HG03354 (cell line): ENCODE measurements at regions not wholly inside any gene's neighbourhood (a gene's known extent, or its start where the extent isn't known, plus 50 kb on each side); places are given as distances from the start of the nearest gene placed in this dataset.
"Not testable (repeated sequence)": the region's sequence is repeated elsewhere in the genome, so short reads cannot be mapped to it uniquely, and the experiment has no call there.

Experiments used
- ATAC-seq: cut with Tn5 transposase; IDR thresholded peaks from one replicate; pipeline ENCODE4 v1.9.1; 2021; ENCODE audit warnings: mild to moderate bottlenecking; ENCODE audit not compliant: unreplicated experiment, poor library complexity, severe bottlenecking

DNA sequence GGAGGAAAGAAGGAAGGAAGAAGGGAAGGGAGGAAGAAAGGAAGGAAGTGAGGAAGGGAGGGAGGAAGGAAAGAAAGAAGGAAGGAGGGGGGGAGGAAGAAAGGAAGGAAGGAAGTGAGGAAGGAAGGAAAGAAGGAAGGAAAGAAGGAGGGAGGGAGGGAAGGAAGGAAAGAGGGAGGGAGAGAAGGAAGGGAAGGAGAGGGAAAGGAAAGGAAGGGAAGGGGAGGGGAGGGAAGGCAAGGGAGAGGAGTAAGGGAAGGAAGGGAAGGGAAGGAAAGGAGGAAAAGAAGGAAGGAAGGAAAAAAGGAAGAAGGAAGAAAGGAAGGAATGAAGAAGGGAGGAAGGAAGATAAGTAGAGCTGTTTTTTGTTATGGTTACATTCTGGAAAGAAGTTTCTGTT, 141.2 kb downstream of the LRRC3B start:
- no peak for ATAC-seq

- ATAC-seq: no peak
Observed at GRCh38 chr3:26766031-26766430, 143.5 kb downstream of the LRRC3B start.

DNA sequence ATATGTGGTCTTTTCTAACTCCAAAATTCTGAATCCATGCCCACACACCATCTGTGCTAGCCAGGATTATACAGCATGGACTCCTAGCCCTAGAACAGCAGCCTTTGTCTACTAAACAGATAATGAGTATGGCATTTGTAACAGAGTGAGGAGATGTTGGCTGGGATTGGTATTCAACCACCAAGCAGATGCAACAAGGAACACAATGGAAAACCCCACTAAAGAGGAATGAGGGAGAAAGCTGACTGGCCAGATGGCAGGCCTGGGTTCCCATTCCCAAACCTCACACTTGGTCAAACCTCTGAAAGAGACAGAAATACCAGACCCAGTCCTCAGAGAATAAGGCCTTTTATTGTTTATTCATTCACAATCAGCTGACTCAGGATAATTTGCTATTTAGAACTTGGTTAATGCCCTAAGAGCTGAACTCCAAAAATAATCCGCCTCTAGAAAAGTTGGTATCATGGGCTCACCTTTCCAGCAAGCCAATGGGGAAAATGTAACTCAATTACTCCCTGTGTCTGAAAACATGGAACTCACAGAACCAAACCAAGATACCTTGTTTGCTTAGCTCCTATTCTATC, 145.6 kb downstream of the LRRC3B start:
- ATAC-seq: no peak

DNA sequence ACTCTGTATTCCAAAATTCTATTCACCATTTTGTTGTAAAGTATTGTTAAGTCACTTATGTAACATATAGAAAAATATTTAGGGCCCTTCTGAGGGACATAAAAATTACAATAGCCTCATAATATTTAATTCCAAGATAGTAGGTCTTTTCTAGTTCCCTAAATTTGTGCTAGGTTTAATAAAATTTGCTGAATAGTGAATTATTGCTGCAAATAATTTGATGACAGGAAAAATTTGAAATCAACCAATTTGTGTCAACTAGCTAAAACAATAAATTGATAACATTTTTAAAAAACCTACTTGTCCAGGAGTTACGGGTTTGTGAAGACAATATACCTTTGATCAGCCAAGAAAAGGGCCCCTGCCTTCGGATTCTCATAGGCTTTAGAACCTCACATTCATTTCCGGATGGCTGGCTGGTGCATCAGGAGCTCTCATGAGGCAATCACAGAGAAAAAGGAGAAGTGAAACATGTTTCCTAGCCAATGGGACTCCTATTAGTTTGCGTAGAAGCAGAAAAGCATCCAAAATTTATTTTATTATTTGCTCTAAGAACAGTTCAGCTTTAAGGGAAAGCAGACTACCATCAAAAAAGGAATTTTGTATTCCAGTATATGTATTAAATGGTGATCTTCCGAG, 177.2 kb downstream of the LRRC3B start:
- ATAC-seq: no peak

GRCh38 chr3:26807272-26807671, 184.7 kb downstream of the LRRC3B start:
- ATAC-seq: no peak

- ATAC-seq: no peak
Observed at GRCh38 chr3:26825454-26825853, 202.9 kb downstream of the LRRC3B start.

DNA sequence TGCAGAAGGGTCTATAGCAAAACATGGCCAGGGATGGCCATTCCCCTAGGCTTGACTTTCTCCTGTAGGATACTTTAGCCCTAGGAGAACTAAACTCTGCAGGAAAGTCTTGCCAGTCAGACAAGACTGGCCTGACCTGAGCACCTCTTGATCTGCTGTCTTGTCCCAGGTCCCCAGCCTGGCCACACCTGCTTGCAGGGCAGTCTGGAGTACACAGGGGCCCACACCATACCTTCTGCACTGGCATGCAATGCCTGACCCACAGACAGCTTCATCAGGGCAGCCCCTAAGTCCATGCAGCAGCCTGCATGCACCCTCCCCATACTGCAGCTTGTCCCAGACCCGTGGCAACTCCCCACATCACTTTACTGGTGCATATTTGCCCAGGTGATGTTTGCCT, 204.6 kb downstream of the LRRC3B start:
- ATAC-seq: no peak

- ATAC-seq: no peak
Observed at GRCh38 chr3:26838026-26838425, 215.5 kb downstream of the LRRC3B start.

DNA sequence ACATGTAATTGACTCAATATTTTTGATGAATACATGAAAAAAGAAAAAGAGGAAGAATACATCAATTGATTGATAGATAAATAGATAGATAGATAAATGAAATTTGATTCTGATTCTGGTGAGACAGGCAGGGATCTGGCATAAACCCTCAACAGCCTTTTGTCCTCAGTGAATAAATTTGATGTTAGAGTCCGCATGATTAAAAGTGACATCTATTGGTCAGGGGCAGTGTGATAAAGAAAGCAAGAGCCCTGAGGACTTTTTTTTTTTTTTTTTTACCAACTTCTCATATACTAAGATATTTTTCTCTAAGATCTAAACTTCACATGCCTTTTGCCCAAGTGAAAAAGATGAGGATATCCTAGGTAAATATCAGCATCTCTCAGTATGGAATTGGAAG, 216.4 kb downstream of the LRRC3B start:
- no peak for ATAC-seq

DNA sequence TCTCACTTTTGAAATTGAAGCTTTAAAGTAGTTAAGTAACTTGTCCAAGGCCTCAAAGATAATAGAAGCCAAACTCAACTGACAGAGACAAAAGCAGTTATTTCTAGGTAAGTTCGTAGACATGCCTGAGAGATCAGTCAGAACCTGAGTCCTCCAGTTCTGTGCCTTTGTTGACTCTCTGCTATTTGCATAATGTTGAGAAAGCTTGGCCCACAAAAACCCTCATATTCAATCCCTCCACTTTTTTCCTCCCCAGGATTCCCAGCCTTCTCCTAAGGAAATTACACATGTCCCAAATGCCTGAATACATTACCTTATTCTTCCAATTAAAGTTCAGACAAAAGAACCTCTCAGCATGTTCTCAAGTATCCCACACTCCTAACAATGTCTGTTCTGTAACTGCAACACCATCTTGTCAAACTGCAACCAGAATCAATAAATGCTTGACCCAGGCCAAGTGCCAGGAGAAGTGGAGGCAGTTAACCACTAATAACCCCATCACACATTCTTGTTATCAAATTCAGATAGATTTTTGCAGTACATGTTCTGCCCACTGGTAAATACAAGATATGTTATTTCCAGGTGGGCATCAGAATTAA, 217.8 kb downstream of the LRRC3B start:
- ATAC-seq: no peak

- ATAC-seq: no peak
Observed at GRCh38 chr3:26845194-26845593, 222.6 kb downstream of the LRRC3B start.

DNA sequence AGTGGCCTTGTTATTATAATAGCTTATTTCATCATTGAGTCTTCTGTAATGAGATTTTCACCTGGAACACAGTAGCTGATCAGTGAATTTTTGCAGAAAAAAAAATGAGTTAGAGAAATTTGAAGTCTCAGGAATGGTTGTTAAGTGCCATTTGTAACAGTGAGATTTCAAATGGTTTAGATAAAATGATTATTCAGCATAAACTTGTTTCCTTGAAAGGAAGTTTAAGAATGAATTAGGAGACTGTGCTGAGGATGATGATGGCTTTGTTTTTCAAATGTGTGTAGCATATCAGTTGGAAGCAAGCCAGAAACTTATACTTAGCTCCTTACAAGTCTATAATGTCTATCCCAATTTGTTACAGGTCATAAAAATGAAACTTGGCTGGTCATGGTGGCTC, 225.1 kb downstream of the LRRC3B start:
- no peak for ATAC-seq

GRCh38 chr3:26894443-26894842, 271.9 kb downstream of the LRRC3B start:
- no peak for ATAC-seq

DNA sequence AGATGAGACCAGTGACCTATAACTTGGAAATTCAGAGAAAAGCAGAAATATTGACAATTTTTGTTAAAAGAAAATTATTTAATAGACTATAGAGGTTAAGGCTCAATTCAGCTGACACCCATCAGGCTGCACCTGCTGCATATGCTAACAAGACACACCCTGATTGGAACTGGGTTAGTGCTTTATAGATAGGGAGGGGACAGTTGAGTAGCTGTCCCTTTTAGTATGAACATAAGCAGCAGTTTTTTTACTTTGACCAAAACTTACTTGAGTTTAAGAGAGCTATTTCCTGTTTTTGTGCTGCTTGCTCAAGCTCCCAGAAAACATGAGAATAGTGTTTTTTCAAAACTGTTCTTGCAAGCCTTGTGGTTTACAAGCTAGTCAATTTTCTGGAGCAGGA, 292.6 kb downstream of the LRRC3B start:
- no peak for ATAC-seq

GRCh38 chr3:26920646-26921478, 298.3 kb downstream of the LRRC3B start:
- no peak for ATAC-seq

DNA sequence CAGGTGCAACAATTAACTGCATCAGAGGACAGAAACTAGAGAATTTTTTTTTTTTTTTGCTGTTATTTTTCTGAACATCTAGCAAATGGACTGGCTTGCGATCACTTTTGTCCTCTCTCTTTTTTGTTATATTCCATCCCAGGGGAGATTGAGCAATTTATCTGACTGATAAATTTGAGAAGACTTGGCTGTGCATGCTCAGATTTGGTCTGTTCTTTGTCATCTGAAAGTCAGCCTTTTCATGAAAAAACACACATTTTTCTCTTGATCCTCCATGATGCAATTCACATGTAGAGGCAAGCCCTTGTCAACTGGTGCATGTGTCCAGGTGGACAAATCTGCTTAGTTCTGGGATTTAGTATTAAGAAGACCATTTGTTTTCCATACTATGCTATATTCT, 309.3 kb downstream of the LRRC3B start:
- ATAC-seq: no peak

- no peak for ATAC-seq
Observed at GRCh38 chr3:26932752-26933151, 310.2 kb downstream of the LRRC3B start.

GRCh38 chr3:26945480-26945879, 322.9 kb downstream of the LRRC3B start:
- ATAC-seq: not testable (repeated sequence)

DNA sequence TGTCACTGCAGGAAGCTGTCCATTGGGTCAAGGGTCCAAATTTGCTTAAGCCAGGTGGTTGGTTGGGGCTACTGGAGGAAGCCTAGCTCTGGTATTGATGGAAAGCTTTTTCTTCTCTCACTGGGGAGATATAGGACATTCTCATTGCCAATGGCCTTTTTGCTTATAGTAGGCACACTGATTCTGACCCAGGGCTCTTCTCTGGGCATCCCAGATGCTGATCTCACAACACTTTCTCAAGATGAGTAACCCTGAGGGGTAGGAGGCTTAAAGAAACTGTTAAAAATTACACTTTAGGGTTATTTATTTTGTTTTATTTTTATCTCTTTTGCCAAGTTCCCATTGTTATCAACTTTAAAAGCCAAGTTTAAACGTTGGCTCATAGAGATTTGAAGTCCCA, 337.8 kb downstream of the LRRC3B start:
- ATAC-seq: no peak

DNA sequence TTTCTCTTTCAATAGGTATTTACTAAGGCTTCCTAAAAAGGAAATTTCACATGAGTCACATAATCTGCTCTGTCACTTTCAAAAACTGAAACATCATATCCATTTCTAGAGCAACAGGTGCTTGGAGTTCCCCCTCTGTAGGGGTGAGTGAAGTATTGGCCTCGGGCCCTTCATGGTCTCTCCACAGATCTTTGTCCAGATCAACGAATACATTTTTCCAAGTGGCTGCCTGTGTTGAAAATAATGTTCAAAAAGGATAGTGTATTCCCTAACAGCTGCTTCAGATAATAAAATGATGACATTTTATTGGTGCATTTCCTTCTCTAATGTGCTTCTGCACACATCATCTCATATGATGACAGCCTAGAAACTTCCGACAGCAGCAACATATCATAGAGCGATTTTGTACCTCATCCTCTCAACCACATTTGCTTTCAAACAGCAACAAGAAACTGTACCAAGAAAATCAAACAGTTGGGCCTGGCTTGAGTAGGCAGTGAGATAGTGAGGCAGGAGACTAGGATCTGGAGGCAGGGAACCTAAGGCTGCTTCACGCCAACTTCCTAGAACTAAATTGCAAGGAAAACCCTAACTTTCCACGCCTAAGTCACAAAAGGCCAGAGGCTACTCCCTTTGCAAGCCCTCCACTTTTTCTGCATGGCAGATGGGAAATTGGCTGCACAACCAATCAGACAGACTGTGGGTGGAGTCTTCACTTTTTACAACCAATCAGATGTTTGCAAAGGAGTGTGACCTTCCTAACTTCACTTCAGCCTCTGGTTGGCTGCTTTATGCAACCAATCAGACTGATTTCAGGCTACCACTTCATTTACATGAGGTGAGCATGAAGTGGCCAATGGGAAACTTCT, 340.2 kb downstream of the LRRC3B start:
- ATAC-seq: peak; percentile 88
